PC-3 (cell line): ENCODE measurements at regions not wholly inside any gene's neighbourhood (a gene's known extent, or its start where the extent isn't known, plus 50 kb on each side); places are given as distances from the start of the nearest gene placed in this dataset.

ENCODE experiments used
- ATAC-seq: fragments of 200-7000 bp; cut with Tn5 transposase; 2 replicates; pipeline ENCODE4 v1.9.1; 2020; ENCODE audit warnings: mild to moderate bottlenecking, moderate library complexity
- BruUV-seq: library from RNA; stranded (reverse); fragments of 400-500 nt; replicated peaks from 2 replicates; lab custom pipeline; 2021; lab: Mats Ljungman, UMichigan
- CTCF ChIA-PET: fragments of 300-600 bp; sonication (Branson Sonifier 250); formaldehyde crosslinking; loops from one replicate; lab custom pipeline; 2022; ENCODE audit warnings: antibody characterized with exemption; lab: Charles Lee
- POLR2A ChIA-PET: fragments of 300-600 bp; sonication (Branson Sonifier 250); formaldehyde crosslinking; loops from one replicate; lab custom pipeline; 2022; ENCODE audit warnings: antibody characterized with exemption; ENCODE audit not compliant: unreplicated experiment; lab: Charles Lee
- DNase-seq: peaks from one replicate; pipeline ENCODE4 v3.0.0-alpha.2; 2015
- H2AFZ ChIP-seq: fragments of 300-600 bp; sonication (generic); 2 replicates; pipeline ENCODE4 v1.6.0; 2016; ENCODE audit warnings: antibody characterized with exemption, low read length
- H3F3A ChIP-seq: fragments of 300-600 bp; sonication (generic); one replicate; pipeline ENCODE4 v1.6.0; 2017; ENCODE audit warnings: antibody characterized with exemption, low read length, control low read depth, mild to moderate bottlenecking; ENCODE audit not compliant: unreplicated experiment
- H3K27ac ChIP-seq: fragments of 300-600 bp; sonication (generic); 2 replicates; pipeline ENCODE4 v1.5.1; 2016; ENCODE audit warnings: mild to moderate bottlenecking, low read length
- H3K27me3 ChIP-seq: fragments of 300-600 bp; sonication (generic); 2 replicates; pipeline ENCODE4 v1.6.1; 2016; ENCODE audit warnings: low read length, mixed read lengths
- H3K36me3 ChIP-seq: fragments of 300-600 bp; sonication (generic); 2 replicates; pipeline ENCODE4 v1.6.1; 2016; ENCODE audit warnings: low read depth, mixed run types, low read length, mixed read lengths
- H3K4me1 ChIP-seq: fragments of 300-600 bp; sonication (generic); 2 replicates; pipeline ENCODE4 v1.5.1; 2016; ENCODE audit warnings: low read length; ENCODE audit not compliant: insufficient read depth
- H3K4me2 ChIP-seq: fragments of 300-600 bp; sonication (generic); 2 replicates; pipeline ENCODE4 v1.6.0; 2016; ENCODE audit warnings: low read length
- H3K4me3 ChIP-seq: fragments of 300-600 bp; sonication (generic); 2 replicates; pipeline ENCODE4 v1.5.1; 2016; ENCODE audit warnings: mild to moderate bottlenecking, low read length, mixed read lengths
- H3K79me2 ChIP-seq: fragments of 300-600 bp; sonication (generic); 2 replicates; pipeline ENCODE4 v1.6.1; 2017; ENCODE audit warnings: low read length, mixed read lengths
- H3K9ac ChIP-seq: fragments of 300-600 bp; sonication (generic); 2 replicates; pipeline ENCODE4 v1.6.0; 2016; ENCODE audit warnings: mild to moderate bottlenecking, low read length
- H3K9me2 ChIP-seq: fragments of 300-600 bp; sonication (generic); replicated peaks from 2 replicates; pipeline ENCODE4 v1.6.1; 2016; ENCODE audit warnings: mixed run types, low read length, mixed read lengths
- H3K9me3 ChIP-seq: fragments of 300-600 bp; sonication (generic); 2 replicates; pipeline ENCODE4 v1.6.1; 2016; ENCODE audit warnings: low read length, mixed read lengths
- H4K20me1 ChIP-seq: fragments of 300-600 bp; sonication (generic); 2 replicates; pipeline ENCODE4 v1.6.1; 2016; ENCODE audit warnings: low read length, mixed read lengths
- EZH2 ChIP-seq: fragments of 300-600 bp; sonication (generic); IDR thresholded peaks from one replicate; pipeline ENCODE4 v1.6.1; 2017; ENCODE audit warnings: antibody characterized with exemption, mild to moderate bottlenecking, low read length; ENCODE audit not compliant: unreplicated experiment
- EZH2phosphoT487 ChIP-seq: fragments of 300-600 bp; sonication (generic); IDR thresholded peaks from 2 replicates; pipeline ENCODE4 v1.6.1; 2018; ENCODE audit warnings: mild to moderate bottlenecking, antibody characterized with exemption, low read length, borderline replicate concordance
- intact Hi-C: fragments of 100-400 bp; cut with micrococcal nuclease; formaldehyde crosslinking; loops from 2 replicates; pipeline ENCODE4 v1.9.0; 2023
- TF ChIP-seq, protein P1 (sequence below): fragments of 300-600 bp; sonication (generic); conservative IDR thresholded peaks from 2 replicates; pipeline ENCODE4 v1.5.1; 2017; ENCODE audit warnings: antibody characterized with exemption, low read depth, mild to moderate bottlenecking, low read length

DNA sequence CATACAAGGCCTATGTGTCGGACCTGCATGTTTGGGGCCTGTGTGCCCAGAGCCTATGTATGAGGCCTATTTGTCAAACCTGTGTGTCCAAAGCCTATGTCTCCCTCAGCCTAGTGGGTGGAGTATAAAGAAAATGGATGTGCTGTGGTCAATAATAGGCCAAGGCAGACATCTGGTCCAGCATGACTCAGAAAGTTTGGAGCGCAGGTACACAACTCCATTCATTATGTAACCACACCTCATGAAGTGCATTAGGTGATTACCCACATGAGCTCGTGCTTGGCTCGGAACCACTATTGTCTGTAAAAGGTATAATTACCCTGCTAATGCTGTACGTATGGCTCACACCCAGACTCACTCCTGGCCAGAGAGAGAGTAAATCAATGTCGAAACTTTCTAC, 302.4 kb upstream of the POU3F2 start:
- H3K27me3 ChIP-seq: peaks cover 8% of the 10 kb centered on the region; the same call in 1 of the 2 replicates
- no TSS peak for BruUV-seq
- H3K4me1 ChIP-seq: no peaks in the 10 kb centered on the region
- no peaks in the 10 kb centered on the region for H4K20me1 ChIP-seq
- H3F3A ChIP-seq: no peaks in the 10 kb centered on the region
- no peak for DNase-seq
- no peaks in the 10 kb centered on the region for H3K9me3 ChIP-seq
- intact Hi-C loops: no loop called here
- POLR2A ChIA-PET: no interaction called here
- no peak overlapping the region for H3K4me2 ChIP-seq
- no peak overlapping the region for H2AFZ ChIP-seq
- CTCF ChIA-PET: no interaction called here
- H3K36me3 ChIP-seq: no peaks in the 10 kb centered on the region
- no peak overlapping the region for H3K4me3 ChIP-seq
- TF ChIP-seq, protein P1, sequence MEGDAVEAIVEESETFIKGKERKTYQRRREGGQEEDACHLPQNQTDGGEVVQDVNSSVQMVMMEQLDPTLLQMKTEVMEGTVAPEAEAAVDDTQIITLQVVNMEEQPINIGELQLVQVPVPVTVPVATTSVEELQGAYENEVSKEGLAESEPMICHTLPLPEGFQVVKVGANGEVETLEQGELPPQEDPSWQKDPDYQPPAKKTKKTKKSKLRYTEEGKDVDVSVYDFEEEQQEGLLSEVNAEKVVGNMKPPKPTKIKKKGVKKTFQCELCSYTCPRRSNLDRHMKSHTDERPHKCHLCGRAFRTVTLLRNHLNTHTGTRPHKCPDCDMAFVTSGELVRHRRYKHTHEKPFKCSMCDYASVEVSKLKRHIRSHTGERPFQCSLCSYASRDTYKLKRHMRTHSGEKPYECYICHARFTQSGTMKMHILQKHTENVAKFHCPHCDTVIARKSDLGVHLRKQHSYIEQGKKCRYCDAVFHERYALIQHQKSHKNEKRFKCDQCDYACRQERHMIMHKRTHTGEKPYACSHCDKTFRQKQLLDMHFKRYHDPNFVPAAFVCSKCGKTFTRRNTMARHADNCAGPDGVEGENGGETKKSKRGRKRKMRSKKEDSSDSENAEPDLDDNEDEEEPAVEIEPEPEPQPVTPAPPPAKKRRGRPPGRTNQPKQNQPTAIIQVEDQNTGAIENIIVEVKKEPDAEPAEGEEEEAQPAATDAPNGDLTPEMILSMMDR: no peak
- TF ChIP-seq EZH2phosphoT487 (no peak), EZH2 (no peak)
- no peak for ATAC-seq
- H3K9me2 ChIP-seq: no peaks in the 10 kb centered on the region
- H3K27ac ChIP-seq: no peak overlapping the region
- no peak overlapping the region for H3K9ac ChIP-seq
- no peaks in the 10 kb centered on the region for H3K79me2 ChIP-seq

DNA sequence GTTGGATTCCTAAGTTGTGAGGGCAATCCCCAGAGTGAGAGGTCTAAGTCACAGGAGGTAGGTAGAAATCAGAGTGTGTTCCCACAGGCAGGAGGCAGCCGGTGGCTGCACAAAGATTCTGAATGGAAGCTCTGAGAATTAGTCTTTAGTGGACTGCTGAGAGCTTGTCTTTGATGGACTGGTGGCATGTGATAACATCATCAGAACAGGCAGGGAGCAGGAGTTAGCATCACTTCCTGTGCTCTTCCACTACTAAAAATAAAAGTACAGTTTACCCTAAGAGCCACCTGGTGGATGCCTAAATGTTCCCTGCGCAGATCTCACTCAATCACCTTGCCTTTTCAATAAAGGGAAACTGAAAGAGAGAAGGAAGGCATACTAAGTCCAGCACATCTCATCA, 294.6 kb upstream of the POU3F2 start:
- no peak for ATAC-seq
- Histone ChIP-seq H3K9me3 (no peaks in the 10 kb centered on the region), H2AFZ (no peak overlapping the region), H4K20me1 (no peaks in the 10 kb centered on the region), H3K27ac (no peak overlapping the region), H3K79me2 (no peaks in the 10 kb centered on the region), H3K9me2 (no peaks in the 10 kb centered on the region), H3K4me2 (no peak overlapping the region), H3F3A (no peaks in the 10 kb centered on the region), H3K27me3 (peaks cover 29% of the 10 kb centered on the region), H3K36me3 (no peaks in the 10 kb centered on the region), H3K4me3 (no peak overlapping the region), H3K4me1 (no peaks in the 10 kb centered on the region), H3K9ac (no peak overlapping the region)
- POLR2A ChIA-PET: no interaction called here
- DNase-seq: peak; percentile 2
- TF ChIP-seq, protein P1: peak; percentile 21; the same call in 1 of the 2 replicates
- TF ChIP-seq EZH2phosphoT487: no peak
- no peak for TF ChIP-seq EZH2
- no TSS peak for BruUV-seq
- intact Hi-C loops: no loop called here
- CTCF ChIA-PET: no interaction called here

GRCh38 chr6:98546376-98546775, 288.0 kb upstream of the POU3F2 start:
- TF ChIP-seq, protein P1: no peak
- TF ChIP-seq EZH2 (no peak), EZH2phosphoT487 (no peak)
- Histone ChIP-seq H3K27me3 (peaks cover 18% of the 10 kb centered on the region), H3K79me2 (no peaks in the 10 kb centered on the region), H3K9ac (no peak overlapping the region), H4K20me1 (no peaks in the 10 kb centered on the region), H3K9me2 (no peaks in the 10 kb centered on the region), H3K4me2 (no peak overlapping the region), H3K9me3 (no peaks in the 10 kb centered on the region), H3K4me3 (no peak overlapping the region), H3K36me3 (no peaks in the 10 kb centered on the region), H2AFZ (no peak overlapping the region), H3F3A (no peaks in the 10 kb centered on the region), H3K4me1 (no peaks in the 10 kb centered on the region), H3K27ac (no peak overlapping the region)
- ChIA-PET POLR2A (no interaction called here), CTCF (no interaction called here)
- BruUV-seq: no TSS peak
- ATAC-seq (no peak), DNase-seq (no peak)
- intact Hi-C loops: no loop called here
